Stimulated activated naive CD4-positive, alpha-beta T cell (primary cell): ENCODE measurements at regions not wholly inside any gene's neighbourhood (a gene's known extent, or its start where the extent isn't known, plus 50 kb on each side); places are given as distances from the start of the nearest gene placed in this dataset.
"Not testable (repeated sequence)": the region's sequence is repeated elsewhere in the genome, so short reads cannot be mapped to it uniquely, and the experiment has no call there.

Source experiments
- DNase-seq, 6 experiments: peaks; one replicate each; lab custom pipeline; 2025; lab: John Stamatoyannopoulos, UW

DNA sequence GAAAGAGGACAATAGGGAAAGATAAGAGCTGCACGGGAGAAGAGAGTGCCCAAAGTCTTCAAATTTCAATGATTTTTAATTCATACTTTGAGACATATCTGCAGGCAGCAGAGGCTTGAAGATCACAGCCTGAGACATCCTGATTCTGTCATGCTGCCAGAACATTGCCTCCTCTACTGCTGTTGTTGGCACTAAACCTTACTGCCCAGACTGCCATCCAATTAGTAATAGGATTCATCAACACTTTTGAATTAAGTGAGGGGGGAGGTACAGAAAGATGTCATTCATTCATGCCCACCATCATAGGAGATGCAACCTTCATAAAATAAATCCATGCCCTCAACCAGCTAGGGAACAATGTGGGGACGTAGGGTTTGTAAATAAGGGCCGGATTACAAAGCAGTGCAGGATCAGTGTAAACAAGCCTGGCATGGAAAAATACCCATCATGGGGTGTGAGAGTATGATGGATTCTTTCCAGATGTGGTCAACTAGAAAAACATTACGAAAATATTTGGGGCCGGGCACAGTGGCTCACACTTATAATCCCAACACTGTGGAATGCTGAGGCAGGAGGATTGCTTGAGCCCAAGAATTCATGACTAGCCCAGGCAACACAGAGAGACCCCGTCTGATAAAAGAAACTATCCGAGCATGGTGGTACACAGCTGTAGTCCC is 122.1 kb upstream of the DAPK1 start:
- no peak for DNase-seq

DNA sequence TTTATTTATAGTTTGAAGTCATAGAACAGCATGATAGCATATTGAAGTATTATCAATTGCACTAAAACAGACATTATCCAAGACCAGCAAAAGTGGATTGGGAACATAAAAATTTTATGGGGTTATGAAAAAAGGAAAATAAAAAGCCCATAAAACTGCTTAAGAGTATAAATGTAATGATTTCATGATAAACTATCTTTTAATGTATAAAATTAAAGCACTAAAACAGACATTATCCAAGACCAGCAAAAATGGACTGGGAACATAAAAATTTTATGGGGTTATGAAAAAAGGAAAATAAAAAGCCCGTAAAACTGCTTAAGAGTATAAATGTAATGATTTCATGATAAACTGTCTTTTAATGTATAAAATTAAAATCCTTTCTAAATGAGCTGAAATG is 119.0 kb upstream of the DAPK1 start:
- no peak for DNase-seq

DNA sequence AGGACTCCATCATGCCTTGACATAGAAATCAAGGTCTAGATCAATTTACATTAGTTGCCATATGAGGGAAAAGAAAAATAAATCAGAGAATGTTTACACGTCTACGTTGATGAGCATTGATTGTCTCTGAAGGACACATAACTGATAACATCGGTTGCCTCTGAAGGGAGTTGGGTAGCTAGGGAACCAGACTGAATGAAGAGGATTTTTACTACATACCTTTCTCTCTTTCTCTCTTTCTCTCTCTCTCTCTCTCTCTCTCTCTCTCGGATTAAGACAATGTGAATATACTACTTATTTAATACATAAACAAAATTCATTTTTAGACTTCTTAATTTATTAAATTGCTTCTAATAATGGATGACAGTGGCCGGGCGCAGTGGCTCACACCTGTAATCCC is 118.4 kb upstream of the DAPK1 start:
- DNase-seq: no peak

DNA sequence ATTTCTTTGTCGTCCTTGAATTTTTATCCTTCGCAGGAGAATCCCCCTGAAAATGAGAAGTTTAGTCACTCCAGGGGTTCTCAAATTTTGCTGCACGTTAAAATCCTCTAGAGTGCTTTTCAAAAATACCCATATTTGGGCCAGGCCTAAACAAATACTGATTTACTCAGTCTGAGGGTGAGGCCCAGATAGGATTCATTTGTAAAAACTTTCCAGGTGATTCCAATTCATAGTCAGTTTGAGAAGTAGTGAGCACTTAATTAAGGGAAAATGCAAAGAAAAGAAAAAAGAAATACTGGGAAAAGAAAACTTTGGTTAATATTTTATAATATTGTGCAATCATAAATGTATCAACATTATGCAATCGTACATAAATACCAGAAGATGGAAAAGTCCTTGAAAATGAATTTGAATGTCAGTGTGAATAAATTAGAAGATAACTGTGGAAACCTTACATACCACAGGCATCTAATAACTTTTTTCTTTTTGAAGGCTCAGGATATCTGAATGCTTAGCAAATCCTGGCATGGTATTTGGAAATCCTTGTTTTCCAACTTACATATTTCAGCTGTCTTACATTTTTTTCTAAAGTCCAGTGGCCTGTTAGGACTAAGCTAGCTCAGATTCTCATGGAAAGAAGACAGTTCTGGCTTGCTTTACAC is 116.5 kb upstream of the DAPK1 start:
- no peak for DNase-seq

DNA sequence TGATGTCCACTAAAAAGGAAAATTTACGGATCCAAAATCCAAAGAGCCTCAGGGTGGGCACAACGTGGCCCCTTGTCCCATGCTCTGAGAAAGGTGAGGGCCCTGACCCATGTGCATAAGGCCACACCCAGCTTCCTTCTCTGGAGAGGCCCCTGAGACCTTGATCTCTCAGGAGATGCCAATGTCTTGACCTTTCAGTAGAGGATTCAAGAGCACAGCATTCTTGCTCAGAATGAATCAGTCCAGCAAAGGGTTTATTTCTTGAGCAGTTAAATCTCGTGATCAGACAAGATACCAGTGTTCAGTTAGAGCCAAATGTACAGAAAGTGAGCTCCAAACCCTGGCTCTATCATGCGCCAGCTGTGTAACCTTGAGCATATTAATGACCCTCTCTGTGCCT is 115.9 kb upstream of the DAPK1 start:
- DNase-seq: no peak

DNA sequence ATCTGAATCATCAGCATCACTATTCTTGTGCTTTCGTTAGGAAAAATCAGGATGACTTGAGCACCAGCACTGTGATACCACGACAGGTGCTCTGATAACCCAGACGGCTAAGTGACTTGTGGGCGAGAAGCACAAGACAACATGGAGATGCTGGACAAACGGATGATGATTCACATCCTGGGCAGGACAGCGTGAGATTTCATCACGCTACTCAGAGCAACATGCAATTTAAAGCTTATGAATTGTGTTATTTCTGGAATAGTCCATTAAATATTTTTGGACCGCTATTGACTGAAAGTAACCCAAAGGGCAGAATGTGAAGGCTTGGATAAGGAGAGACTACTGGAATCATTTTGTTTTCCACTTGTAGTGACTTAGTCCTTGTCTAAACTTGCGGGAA is 114.8 kb upstream of the DAPK1 start:
- no peak for DNase-seq

DNA sequence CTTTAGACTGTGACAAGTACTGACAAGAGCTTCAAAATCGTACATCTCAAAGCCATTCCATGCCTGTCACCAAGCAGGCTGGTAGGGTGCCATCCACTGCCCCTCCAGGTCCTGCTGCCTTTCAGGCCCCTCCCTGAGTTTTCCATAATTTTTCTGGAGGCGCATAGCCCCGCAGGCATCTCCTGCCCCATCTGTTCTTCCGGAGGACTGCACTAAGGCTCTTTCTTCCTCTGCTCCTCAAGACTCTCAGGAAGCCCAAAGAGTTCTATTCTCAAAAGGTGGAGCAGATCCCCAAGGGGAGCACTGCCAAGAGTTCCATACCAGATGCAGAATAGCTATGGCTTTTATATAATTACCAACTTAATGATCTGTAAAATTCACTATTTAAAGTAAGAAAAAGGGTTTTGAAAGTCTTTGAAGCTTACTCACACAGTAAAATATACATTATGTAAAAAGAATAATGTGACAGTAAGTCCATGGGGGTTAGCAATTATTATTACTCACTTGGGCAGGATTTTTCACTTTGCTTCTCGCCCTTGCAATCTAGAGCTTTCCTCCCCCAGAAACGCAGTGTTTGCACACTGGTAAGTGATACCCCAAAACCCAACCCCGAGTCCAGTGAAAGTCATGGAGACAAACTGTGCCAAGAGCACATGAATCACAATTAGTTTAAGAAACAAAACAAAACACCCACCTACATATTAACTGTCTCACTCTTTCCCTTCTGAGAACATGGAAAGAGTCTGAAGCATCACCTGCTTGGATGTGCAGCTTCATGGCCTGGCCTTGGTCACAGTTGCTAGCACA is 114.1 kb upstream of the DAPK1 start:
- DNase-seq: no peak

DNA sequence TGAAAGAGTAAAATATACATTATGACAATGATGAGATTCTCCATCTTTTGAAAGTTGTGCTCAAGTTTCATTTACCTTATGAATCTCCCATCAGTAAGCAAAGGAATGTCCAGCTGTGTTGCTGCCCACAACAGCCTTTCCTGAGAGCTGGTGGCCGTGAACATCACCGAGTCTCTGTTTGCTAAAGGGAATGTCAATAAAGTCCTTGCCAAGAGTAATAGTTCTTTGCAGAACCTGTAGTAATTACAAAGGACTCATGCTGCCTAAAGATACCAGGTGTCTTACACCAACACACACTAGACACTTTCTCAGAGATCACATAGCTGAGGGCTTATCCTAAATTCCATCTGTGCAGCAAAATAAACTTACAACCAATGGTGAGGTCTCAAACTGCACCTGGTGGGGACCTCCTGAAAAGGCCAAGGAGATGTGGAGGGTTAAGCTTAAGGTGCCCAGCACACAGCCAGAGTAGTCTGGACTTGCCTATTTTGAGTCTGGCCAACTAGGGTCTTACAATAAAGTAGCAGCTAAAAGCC is 111.1 kb upstream of the DAPK1 start:
- DNase-seq: no peak

DNA sequence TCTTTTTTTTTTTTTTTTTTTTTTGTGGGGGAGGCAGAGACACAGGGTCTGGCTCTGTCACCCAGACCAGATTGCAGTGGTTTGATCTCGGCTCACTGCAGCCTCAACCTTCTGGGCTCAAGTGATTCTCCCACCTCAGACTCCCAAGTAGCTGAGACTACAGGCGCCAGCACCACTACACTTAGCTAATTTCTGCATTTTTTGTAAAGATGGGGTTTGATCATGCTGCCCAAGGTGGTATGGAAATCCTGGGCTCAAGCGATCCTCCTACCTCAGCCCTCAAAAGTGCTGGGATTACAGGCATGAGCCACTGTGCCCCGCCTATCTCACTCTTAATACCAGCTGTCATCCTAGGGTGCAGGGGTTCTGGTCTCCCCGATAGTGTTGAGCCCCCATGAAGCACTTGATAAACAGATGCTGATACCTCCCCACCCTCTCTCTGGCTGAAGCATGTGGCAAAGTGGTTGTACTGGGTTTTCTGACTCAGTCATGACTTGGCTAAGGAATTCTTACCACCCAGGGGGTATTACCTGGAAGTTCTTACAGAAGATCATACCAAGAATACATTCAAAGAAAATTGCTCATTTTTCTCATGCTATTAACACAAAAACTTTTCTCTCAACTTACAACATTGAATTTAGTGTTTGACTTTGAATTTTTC is 110.2 kb upstream of the DAPK1 start:
- no peak for DNase-seq

DNA sequence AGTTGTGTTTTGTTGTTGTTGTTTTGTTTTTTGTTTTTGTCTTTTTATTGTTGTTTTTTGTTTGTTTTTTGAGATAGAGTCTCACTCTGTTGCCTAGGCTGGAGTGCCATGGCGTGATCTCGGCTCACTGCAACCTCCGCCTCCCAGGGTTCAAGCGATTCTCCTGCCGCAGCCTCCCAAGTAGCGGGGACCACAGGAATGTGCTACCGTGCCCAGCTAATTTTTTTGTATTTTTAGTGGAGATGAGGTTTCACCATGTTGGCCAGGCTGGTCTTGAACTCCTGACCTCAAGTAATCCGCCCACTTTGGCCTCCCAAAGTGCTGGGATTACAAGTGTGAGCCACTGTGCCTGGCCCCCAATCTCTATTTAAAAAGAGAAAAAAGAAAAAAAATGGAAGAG is 109.0 kb upstream of the DAPK1 start:
- DNase-seq: not testable (repeated sequence)

DNA sequence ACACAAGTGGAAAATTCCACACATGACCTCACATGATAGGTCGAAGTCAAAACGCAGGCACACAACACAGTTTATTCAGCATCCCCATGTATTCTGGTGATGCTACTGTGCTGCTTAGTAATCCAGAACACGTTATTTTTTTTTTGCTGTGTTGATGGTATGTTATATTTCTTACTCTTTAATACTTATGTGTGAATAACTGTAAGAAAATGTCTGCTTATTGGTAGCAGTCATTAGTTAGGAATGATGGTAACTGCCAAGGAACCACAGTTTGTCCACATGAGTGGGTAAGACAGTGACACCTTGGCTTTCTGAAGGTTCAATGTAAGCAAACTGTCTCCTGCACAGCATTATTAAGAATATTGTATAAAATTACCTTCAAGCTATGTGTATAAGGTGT is 107.7 kb upstream of the DAPK1 start:
- no peak for DNase-seq

DNA sequence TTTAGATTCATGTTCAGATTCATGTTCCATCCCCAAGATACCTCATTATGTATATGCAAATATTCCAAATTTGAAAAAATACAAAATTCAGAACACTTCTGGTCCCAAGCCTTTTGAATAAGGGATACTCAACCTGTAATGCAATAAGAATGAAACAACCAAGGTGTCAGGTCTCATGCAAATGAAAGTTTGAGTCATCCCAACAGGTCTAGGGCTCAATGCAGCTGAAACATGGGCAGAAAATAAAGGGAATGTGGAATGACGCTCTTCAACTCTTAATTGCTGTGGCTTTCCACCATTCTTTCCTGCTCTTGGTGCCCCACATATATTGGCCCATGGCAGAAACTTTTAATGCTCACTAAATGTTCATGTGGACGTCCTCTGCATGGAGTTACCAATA is 107.3 kb upstream of the DAPK1 start:
- no peak for DNase-seq

DNA sequence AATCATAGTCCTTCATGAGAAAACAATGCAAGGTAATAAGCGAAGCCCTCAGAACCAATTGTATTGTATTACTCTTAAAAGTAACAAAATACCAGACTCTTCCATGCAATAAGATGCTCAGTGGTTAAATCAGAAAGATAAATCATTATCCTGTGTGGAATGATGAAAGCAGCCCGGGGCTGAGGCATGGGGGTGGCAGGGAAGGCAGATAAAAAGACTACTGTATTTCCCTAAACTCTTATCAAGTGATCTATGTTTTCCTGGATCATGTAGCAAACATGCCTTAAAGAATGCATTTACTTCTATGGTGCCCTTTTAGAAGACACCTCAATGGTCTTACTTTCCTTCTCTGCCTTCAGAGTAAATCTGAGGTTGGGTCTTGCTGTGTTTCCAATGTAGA is 105.6 kb upstream of the DAPK1 start:
- no peak for DNase-seq

DNA sequence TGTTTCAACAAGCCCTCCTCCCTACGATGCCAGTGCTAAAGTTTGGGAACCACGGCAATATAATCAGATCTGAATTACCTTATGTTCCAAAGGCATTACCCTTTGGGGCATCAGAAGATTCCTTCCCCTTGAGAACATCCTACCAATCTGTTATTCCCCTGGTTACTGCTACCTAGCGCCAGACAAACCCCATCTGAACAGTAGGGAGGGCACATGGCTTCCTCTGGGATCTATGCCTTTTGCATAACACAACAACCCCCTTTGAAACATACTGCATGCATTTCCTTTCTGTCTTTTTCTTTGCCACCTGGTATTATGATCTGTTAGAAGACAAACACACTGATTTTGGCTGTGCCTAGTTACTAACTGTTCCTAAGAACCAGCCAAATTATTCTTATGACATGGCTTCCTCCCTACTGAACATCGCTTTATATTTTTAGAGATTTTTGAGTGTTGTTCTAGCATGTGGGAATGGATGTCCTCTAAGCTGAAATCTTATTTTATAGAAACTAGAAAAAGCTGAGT is 103.9 kb upstream of the DAPK1 start:
- DNase-seq: no peak

DNA sequence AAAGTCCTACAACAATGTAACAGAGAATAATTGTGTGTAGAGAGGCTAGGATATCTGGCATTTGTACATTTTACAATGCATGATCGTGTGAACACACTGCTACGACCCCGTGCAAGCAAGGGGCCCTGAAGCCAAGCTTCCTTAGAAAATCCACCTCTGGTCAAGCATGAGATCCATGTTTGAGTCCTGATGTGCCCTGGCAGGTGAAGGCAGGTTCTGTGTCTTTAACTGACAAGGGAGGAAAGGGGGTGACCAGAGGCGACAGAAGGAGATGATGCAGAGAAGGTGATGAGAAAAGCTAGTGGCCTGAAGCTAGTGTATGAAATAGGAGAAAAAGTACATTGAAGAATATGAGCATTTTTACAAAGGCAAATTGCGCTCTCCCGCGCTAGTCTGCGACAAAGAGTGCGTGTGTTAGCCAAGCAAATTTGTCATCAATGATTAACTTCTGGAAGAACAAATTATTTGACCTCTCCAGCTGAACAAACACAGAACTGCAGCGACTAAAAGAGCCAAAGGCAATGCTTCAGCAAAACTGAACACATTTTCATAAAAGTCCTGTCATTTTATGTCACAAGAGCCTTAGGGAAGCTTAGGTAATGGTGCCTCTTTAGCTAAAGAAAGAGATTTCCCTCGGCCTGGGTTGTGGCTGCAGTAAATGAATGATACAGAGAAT is 101.7 kb upstream of the DAPK1 start:
- no peak for DNase-seq

DNA sequence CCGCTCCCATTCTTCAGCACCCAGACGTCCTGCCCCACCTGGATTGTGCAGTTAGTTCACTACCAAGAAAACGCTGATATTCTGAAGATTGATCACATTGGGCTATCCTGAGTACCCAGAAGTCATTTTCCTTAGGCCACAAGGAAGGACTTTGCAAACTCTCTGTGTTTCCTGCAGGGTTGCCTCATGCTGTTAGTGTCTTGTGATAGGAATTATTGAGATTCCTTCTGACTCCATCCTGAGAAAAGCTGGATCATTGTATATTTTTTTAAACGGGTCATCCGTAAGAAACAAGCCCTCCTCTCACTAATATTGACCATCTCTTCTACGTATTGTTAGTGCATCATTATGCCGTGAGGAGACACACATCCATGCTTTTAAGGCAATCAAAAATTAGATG is 96.0 kb upstream of the DAPK1 start:
- no peak for DNase-seq

DNA sequence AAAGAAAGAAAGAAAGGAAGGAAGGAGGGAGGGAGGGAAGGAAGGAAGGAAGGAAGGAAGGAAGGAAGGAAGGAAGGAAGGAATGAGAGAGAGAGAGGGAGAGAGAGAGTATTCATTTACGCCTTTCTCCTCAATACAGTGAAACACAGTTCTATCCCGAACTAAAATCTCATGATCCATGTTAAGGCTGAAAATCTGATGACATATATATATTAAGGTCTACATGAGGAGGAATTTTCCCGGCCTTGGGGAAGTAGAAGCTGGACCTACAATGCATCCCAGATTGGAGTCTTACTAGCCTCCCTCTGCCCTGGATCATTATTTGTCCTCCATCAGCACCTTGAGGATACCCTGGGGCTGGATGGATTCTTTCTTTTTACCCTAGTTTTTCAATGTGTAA is 95.1 kb upstream of the DAPK1 start:
- DNase-seq: no peak

DNA sequence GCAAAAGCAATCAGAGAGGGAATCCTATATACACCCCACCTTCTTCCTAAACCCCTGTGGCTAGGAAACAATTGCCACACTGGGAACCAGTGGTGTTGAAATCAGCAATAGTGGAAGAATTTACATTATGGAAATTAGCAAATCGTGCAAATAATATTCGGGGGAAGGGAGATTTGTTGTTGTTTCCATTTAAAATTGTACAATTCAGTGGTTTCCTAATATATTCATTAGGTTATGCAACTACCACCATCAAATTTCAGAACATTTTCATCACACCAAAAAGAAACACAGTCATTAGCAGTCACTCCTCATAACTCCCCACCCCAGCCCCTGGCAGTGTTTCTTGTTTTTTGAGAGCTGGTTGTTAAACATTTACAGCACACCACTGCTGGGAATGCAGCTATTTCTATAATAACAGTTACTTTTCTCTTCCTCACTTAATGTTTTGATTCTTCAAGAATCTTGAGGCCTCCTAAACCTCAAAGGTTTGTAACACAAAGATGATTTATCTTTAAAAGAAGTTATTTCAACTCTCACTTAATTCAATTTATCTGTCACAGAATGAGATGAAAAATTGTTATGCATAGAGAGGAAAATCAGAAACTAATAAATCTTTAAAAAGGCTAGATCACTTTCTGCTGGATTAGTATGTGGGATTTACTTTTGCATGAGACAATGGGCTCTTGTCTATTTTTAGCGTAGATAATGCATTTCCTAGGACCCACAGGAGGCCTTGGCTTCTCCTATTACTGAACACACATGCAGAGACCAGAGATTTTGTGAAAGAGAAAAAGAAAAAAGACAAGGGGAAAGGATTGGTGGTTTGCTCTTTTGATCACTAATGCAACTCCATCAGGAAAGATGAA is 91.8 kb upstream of the DAPK1 start:
- no peak for DNase-seq

DNA sequence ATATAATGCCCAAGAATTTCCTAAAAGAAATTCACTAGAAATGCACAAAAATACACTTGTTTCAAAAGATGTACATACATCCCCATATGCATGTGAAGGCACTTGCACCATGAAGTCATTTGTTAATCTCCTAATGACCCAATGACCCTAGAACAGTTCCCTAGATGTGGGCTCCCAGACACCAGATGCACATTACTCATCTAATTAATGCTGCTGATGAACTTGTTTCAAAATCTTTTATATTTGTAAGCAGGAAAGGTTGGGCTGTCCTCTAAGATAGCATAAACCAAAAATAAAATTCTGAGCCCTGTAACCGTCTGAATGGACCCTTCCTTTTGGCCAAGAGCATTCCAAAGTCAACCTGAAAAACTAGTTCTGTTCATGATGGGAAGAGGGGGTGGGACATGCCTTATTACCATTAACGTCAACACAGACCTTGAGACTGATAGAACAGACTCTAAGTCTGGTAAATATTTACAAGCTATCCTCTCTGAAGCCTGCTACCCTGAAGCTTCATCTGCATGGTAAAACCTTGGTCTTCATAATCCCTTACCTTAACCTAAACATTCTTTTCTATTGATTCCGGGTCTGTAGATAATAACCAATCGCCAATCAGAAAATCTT is 91.0 kb upstream of the DAPK1 start:
- no peak for DNase-seq
